ENCODE measurements at regions not wholly inside any gene's neighbourhood (a gene's known extent, or its start where the extent isn't known, plus 50 kb on each side); places are given as distances from the start of the nearest gene placed in this dataset.

GRCh38 chr12:20003252-20003651, 365.1 kb upstream of the PDE3A start:
- TF ChIP-seq CTCF (IDR thresholded peaks at IDR 0.05), result no peak
- TF ChIP-seq NR1H2 (CRISPR knock-in tag; IDR thresholded peaks at IDR 0.05), result no peak
- TF ChIP-seq FOXK1 (CRISPR knock-in tag; IDR thresholded peaks at IDR 0.05), result no peak
- TF ChIP-seq JUN (CRISPR knock-in tag; IDR thresholded peaks at IDR 0.05), result no peak
- TF ChIP-seq CBFB (CRISPR knock-in tag; IDR thresholded peaks at IDR 0.05; ENCODE audit: low read depth), result no peak
- no peak for TF ChIP-seq ZNF423 (CRISPR knock-in tag; IDR thresholded peaks at IDR 0.05)
- TF ChIP-seq ZNF416 (CRISPR knock-in tag; IDR thresholded peaks at IDR 0.05), result no peak
- no peak for TF ChIP-seq ZNF281 (CRISPR knock-in tag; IDR thresholded peaks at IDR 0.05)
- TF ChIP-seq SP1 (CRISPR knock-in tag; conservative IDR thresholded peaks at IDR 0.05), result no peak
- no peak for TF ChIP-seq NR2C2 (CRISPR knock-in tag; IDR thresholded peaks at IDR 0.05)
